ENCODE measurements at regions not wholly inside any gene's neighbourhood (a gene's known extent, or its start where the extent isn't known, plus 50 kb on each side); places are given as distances from the start of the nearest gene placed in this dataset.

GRCh38 chr3:81916890-81917289 is 155.4 kb upstream of the GBE1 start:
- TF ChIP-seq REST (IDR thresholded peaks at IDR 0.05; ENCODE audit: insufficient read depth in 1 of 2, low read depth in 2 of 2, low read length in 2 of 2) (no peak), POLR2AphosphoS5 (IDR thresholded peaks at IDR 0.05; ENCODE audit: low read depth, low read length) (no peak), SIN3A (IDR thresholded peaks at IDR 0.05; ENCODE audit: borderline replicate concordance, insufficient read depth, low read length) (no peak), TAF1 (IDR thresholded peaks at IDR 0.05; ENCODE audit: borderline replicate concordance, insufficient read depth, low read length) (no peak), FOXP2 (optimal IDR thresholded peaks at IDR 0.05; ENCODE audit: borderline replicate concordance, extremely low read depth, extremely low read length, insufficient read depth) (no peak)
